K562 (cell line): ENCODE measurements at regions not wholly inside any gene's neighbourhood (a gene's known extent, or its start where the extent isn't known, plus 50 kb on each side); places are given as distances from the start of the nearest gene placed in this dataset.

Experiments
- ATAC-seq: fragments of 200-7000 bp; cut with Tn5 transposase; 3 replicates; pipeline ENCODE4 v1.9.1; 2020; ENCODE audit warnings: moderate library complexity
- BruUV-seq: library from RNA; stranded (reverse); fragments of 400-500 nt; replicated peaks from 2 replicates; lab custom pipeline; 2021; lab: Mats Ljungman, UMichigan
- CTCF ChIA-PET: fragments of 300-600 bp; formaldehyde crosslinking; extraction: SDS; loops from one replicate; lab custom pipeline; 2021; ENCODE audit warnings: low intra/inter-chr PET ratio; lab: Yijun Ruan, JAX
- POLR2A ChIA-PET: fragments of 300-600, 350-650 bp; sonication (Branson Sonifier 250); formaldehyde crosslinking; extraction: SDS; loops from one replicate; lab custom pipeline; 2021; ENCODE audit warnings: antibody characterized with exemption, inconsistent platforms; lab: Yijun Ruan, JAX
- DNase-seq, 4 experiments: peaks; one replicate each; pipeline versions ENCODE4 v3.0.0 to v3.0.0-alpha.2; 2011 to 2018; ENCODE audit warnings: low spot score in 3 of 4, mixed read lengths in 3 of 4; ENCODE audit errors: extremely low read depth in 1 of 4
- FAIRE-seq: peaks from 2 replicates; lab custom pipeline; 2011; peaks lifted over from hg19 to GRCh38; lab: Jason Lieb, UNC
- H2AFZ ChIP-seq: 2 replicates; pipeline ENCODE4 v1.6.0; 2011; ENCODE audit warnings: low read depth, low read length, control low read depth, inconsistent platforms
- H3K27ac ChIP-seq: fragments of 200-600 bp; 3 replicates; pipeline ENCODE4 v1.8.0; 2011; ENCODE audit warnings: low read depth, mild to moderate bottlenecking, control low read depth, inconsistent platforms, low read length, moderate library complexity, mixed read lengths; ENCODE audit errors: extremely low read depth
- H3K27me3 ChIP-seq, 2 experiments: fragments of 300-600 bp in 1 of 2; 2 replicates in 1 of 2; 3 replicates in 1 of 2; pipeline versions ENCODE4 v1.6.0 to v1.8.0; 2011; ENCODE audit warnings: inconsistent platforms in 2 of 2, low read length in 2 of 2, mild to moderate bottlenecking in 1 of 2, mixed read lengths in 1 of 2, moderate library complexity in 1 of 2; ENCODE audit not compliant: control insufficient read depth in 2 of 2, insufficient read depth in 2 of 2
- H3K36me3 ChIP-seq: fragments of 300-600 bp; 3 replicates; pipeline ENCODE4 v1.8.0; 2011; ENCODE audit warnings: mild to moderate bottlenecking, low read length, inconsistent platforms; ENCODE audit not compliant: control insufficient read depth, insufficient read depth
- H3K4me1 ChIP-seq, 2 experiments: fragments of 200-600 bp in 1 of 2; replicated peaks in 1 of 2; 2 replicates in 1 of 2; 3 replicates in 1 of 2; pipeline versions ENCODE4 v1.5.1 to v1.8.0; 2011; ENCODE audit warnings: inconsistent platforms in 2 of 2, low read length in 2 of 2, mild to moderate bottlenecking in 1 of 2, mixed read lengths in 1 of 2, moderate library complexity in 1 of 2; ENCODE audit not compliant: control insufficient read depth in 2 of 2, insufficient read depth in 2 of 2
- H3K4me2 ChIP-seq: 2 replicates; pipeline ENCODE4 v1.6.1; 2011; ENCODE audit warnings: low read length, control low read depth, inconsistent platforms, mixed read lengths; ENCODE audit not compliant: insufficient read depth
- H3K4me3 ChIP-seq: fragments of 200-600 bp; sonication (generic), shearing (Covaris generic); 2 replicates; pipeline ENCODE4 v1.5.1; 2016; ENCODE audit warnings: control low read depth, inconsistent platforms
- H3K79me2 ChIP-seq: fragments of 200-600 bp; 3 replicates; pipeline ENCODE4 v1.8.0; 2011; ENCODE audit warnings: low read length, inconsistent platforms; ENCODE audit not compliant: control insufficient read depth, insufficient read depth
- H3K9ac ChIP-seq, 2 experiments: 2 replicates each; pipeline versions ENCODE4 v1.6.0 to v1.6.1; 2011; ENCODE audit warnings: low read depth in 2 of 2, low read length in 2 of 2, control low read depth in 1 of 2, inconsistent platforms in 1 of 2, mild to moderate bottlenecking in 1 of 2, mixed read lengths in 1 of 2; ENCODE audit not compliant: insufficient read depth in 1 of 2
- H3K9me1 ChIP-seq: one replicate; pipeline ENCODE4 v1.6.0; 2011; ENCODE audit warnings: inconsistent platforms, mild to moderate bottlenecking, low read length, moderate library complexity; ENCODE audit not compliant: control insufficient read depth, insufficient read depth
- H3K9me3 ChIP-seq: replicated peaks from 2 replicates; pipeline ENCODE4 v1.5.1; 2011; ENCODE audit warnings: low read depth, low read length, inconsistent platforms; ENCODE audit not compliant: control insufficient read depth, insufficient read depth
- H4K20me1 ChIP-seq: replicated peaks from 2 replicates; pipeline ENCODE4 v1.6.1; 2011; ENCODE audit warnings: low read length, inconsistent platforms, mixed read lengths; ENCODE audit not compliant: control insufficient read depth, insufficient read depth
- CBX1 ChIP-seq: sonication (generic); IDR thresholded peaks from 2 replicates; pipeline ENCODE4 v1.6.1; 2016; ENCODE audit warnings: antibody characterized with exemption, low read depth, mild to moderate bottlenecking
- CREBBP ChIP-seq: IDR thresholded peaks from one replicate; pipeline ENCODE4 v1.6.1; 2012; ENCODE audit warnings: low read depth, mild to moderate bottlenecking, control low read depth, inconsistent platforms, low read length
- ETV5 ChIP-seq: sonication (generic); formaldehyde crosslinking; IDR thresholded peaks from 2 replicates; pipeline ENCODE4 v1.4.0; 2020; ENCODE audit warnings: low read depth, mild to moderate bottlenecking, missing genetic modification reagents
- GTF2E2 ChIP-seq: fragments of 200-800 bp; sonication (Bioruptor generic); IDR thresholded peaks from 2 replicates; pipeline ENCODE4 v1.6.1; 2016; ENCODE audit warnings: missing genetic modification characterization, missing compliant biosample characterization
- HNRNPUL1 ChIP-seq: fragments of 200-400 bp; formaldehyde crosslinking; IDR thresholded peaks from 2 replicates; pipeline ENCODE4 v1.6.1; 2017; ENCODE audit warnings: low read length
- NFE2 ChIP-seq: IDR thresholded peaks from 2 replicates; pipeline ENCODE4 v1.6.1; 2014; ENCODE audit warnings: antibody characterized with exemption, low read depth
- PTRF ChIP-seq: fragments of 450-650 bp; IDR thresholded peaks from 2 replicates; pipeline ENCODE4 v1.6.1; 2016; ENCODE audit warnings: mild to moderate bottlenecking, missing genetic modification characterization, missing compliant biosample characterization
- RCOR1 ChIP-seq, 2 experiments: IDR thresholded peaks; 2 replicates each; pipeline ENCODE4 v1.6.1; 2012; ENCODE audit warnings: low read depth in 2 of 2, low read length in 2 of 2, borderline replicate concordance in 1 of 2, improper control_type of control experiment in 1 of 2
- SMARCC2 ChIP-seq: fragments of 450-650 bp; IDR thresholded peaks from 2 replicates; pipeline ENCODE4 v1.6.1; 2017; ENCODE audit warnings: antibody characterized with exemption, moderate library complexity, mild to moderate bottlenecking, low read depth
- SP2 ChIP-seq: IDR thresholded peaks from 2 replicates; pipeline ENCODE4 v1.6.1; 2011; ENCODE audit warnings: mild to moderate bottlenecking, low read depth, low read length, moderate library complexity; ENCODE audit not compliant: poor library complexity, severe bottlenecking; ENCODE audit errors: extremely low read depth
- SRSF1 ChIP-seq: fragments of 200-400 bp; formaldehyde crosslinking; IDR thresholded peaks from 2 replicates; pipeline ENCODE4 v1.6.1; 2017; ENCODE audit warnings: mild to moderate bottlenecking, low read depth, low read length, moderate library complexity
- TRIM28 ChIP-seq: fragments of 450-650 bp; IDR thresholded peaks from 2 replicates; pipeline ENCODE4 v1.6.1; 2017
- ZNF644 ChIP-seq: fragments of 200-800 bp; sonication (Bioruptor generic); IDR thresholded peaks from 2 replicates; pipeline ENCODE4 v1.6.1; 2016; ENCODE audit warnings: low read depth, missing genetic modification characterization, missing compliant biosample characterization
- ZNF707 ChIP-seq: fragments of 250-450 bp; sonication (Bioruptor Pico); conservative IDR thresholded peaks from 2 replicates; pipeline ENCODE4 v1.8.0; 2022; ENCODE audit warnings: inconsistent platforms, mild to moderate bottlenecking, moderate library complexity
- whole genome bisulfite sequencing: fragments of 100-300 bp; shearing (Covaris generic); methylation state at CpG from one replicate; pipeline ENCODE4 v1.1.6; 2016; ENCODE audit warnings: low coverage, mixed read lengths; ENCODE audit not compliant: insufficient coverage; ENCODE audit errors: missing lambda C conversion rate; 5-methylcytosine and 5-hydroxymethylcytosine counted together
- in situ Hi-C: fragments of 300-500 bp; cut with MboI; formaldehyde crosslinking; loops from 4 replicates; pipeline ENCODE4 v1.15.0; 2018; ENCODE audit warnings: inconsistent platforms, mixed read lengths
- intact Hi-C: fragments of 100-400 bp; cut with micrococcal nuclease; formaldehyde crosslinking; loops from 2 replicates; pipeline ENCODE4 v1.14.2; 2022
- TF ChIP-seq, protein P1 (sequence below): fragments of 450-650 bp; IDR thresholded peaks from 2 replicates; pipeline ENCODE4 v1.6.1; 2016; ENCODE audit warnings: missing biosample characterization, missing genetic modification characterization
- TF ChIP-seq, protein P2 (sequence below): fragments of 450-650 bp; IDR thresholded peaks from 2 replicates; pipeline ENCODE4 v1.6.1; 2018; ENCODE audit not compliant: partially characterized antibody

DNA sequence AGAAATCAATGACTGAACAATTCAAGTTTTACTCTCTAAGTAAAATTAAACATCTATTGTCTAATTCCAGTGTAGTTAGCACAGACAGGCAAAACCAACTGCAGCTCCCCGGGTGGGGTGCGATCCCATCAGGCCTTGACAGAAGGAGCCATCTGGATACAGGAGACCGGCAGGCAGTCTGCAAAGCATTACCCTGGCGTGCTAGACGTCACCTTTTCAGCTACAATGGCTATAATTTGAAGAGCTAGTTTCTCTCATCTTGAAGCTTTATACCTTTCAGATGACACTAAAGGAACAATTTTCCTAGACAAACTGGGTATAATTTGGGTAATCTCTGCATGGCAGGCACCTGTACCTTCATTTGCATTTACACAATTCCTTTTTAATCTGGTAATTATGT lies 761.5 kb upstream of the SOX11 start:
- Histone ChIP-seq H3K36me3 (no peaks in the 10 kb centered on the region), H2AFZ (no peak overlapping the region), H3K27ac (no peak overlapping the region), H3K4me3 (no peak overlapping the region), H4K20me1 (no peaks in the 10 kb centered on the region), H3K4me1 (no peaks in the 10 kb centered on the region), H3K79me2 (no peaks in the 10 kb centered on the region), H3K4me2 (no peak overlapping the region), H3K9me3 (no peaks in the 10 kb centered on the region)
- in situ Hi-C loops = no loop called here
- no peak for DNase-seq
- WGBS = 2% methylated on average over 5 of the region's 5 CpGs
- POLR2A ChIA-PET = no interaction called here
- no peak for ATAC-seq
- TF ChIP-seq HNRNPUL1 (no peak), ZNF707 (no peak), ETV5 (no peak), GTF2E2 (no peak), SRSF1 (no peak), PTRF (tag) (no peak), NFE2 (no peak), TRIM28 (no peak), ZNF644 (tag) (no peak), RCOR1 (IDR thresholded peaks at IDR 0.05; ENCODE audit: borderline replicate concordance in 1 of 2, low read depth in 2 of 2, low read length in 2 of 2) (no peak), SP2 (no peak), CREBBP (no peak), SMARCC2 (no peak), CBX1 (no peak)
- TF ChIP-seq, protein P1, sequence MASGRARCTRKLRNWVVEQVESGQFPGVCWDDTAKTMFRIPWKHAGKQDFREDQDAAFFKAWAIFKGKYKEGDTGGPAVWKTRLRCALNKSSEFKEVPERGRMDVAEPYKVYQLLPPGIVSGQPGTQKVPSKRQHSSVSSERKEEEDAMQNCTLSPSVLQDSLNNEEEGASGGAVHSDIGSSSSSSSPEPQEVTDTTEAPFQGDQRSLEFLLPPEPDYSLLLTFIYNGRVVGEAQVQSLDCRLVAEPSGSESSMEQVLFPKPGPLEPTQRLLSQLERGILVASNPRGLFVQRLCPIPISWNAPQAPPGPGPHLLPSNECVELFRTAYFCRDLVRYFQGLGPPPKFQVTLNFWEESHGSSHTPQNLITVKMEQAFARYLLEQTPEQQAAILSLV = no peak
- TF ChIP-seq, protein P2, sequence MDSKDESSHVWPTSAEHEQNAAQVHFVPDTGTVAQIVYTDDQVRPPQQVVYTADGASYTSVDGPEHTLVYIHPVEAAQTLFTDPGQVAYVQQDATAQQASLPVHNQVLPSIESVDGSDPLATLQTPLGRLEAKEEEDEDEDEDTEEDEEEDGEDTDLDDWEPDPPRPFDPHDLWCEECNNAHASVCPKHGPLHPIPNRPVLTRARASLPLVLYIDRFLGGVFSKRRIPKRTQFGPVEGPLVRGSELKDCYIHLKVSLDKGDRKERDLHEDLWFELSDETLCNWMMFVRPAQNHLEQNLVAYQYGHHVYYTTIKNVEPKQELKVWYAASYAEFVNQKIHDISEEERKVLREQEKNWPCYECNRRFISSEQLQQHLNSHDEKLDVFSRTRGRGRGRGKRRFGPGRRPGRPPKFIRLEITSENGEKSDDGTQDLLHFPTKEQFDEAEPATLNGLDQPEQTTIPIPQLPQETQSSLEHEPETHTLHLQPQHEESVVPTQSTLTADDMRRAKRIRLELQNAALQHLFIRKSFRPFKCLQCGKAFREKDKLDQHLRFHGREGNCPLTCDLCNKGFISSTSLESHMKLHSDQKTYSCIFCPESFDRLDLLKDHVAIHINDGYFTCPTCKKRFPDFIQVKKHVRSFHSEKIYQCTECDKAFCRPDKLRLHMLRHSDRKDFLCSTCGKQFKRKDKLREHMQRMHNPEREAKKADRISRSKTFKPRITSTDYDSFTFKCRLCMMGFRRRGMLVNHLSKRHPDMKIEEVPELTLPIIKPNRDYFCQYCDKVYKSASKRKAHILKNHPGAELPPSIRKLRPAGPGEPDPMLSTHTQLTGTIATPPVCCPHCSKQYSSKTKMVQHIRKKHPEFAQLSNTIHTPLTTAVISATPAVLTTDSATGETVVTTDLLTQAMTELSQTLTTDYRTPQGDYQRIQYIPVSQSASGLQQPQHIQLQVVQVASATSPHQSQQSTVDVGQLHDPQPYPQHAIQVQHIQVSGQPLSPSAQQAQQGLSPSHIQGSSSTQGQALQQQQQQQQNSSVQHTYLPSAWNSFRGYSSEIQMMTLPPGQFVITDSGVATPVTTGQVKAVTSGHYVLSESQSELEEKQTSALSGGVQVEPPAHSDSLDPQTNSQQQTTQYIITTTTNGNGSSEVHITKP = no peak
- TF ChIP-seq, all 486 proteins: peak for 0
- no TSS peak for BruUV-seq
- FAIRE-seq = no peak
- intact Hi-C loops = no loop called here
- Histone ChIP-seq H3K27me3 (no peaks in the 10 kb centered on the region), H3K9me1 (no peaks in the 10 kb centered on the region), H3K9ac (no peak overlapping the region)
- CTCF ChIA-PET = no interaction called here
